ENCODE measurements at regions not wholly inside any gene's neighbourhood (a gene's known extent, or its start where the extent isn't known, plus 50 kb on each side); places are given as distances from the start of the nearest gene placed in this dataset.

DNA sequence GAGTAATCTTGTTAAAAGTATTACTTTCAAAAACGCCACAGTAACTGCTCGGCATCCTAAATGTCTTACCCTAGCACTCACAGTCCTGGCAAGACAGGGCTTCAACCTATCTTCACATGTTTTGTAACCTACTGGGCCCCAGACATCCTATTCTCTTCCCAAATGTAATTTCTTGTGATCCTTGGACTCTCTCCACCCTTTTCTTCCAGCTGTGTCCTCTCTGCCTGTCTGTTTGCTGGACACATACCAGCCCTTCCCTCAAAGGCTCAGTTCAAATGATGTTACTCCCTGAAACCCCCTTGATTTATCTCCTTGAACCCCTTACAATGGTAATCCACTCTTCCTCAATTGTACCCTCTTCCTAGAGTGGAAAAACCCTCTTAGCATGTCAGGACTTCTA lies 60.1 kb upstream of the CNEP1R1 start:
- DNase-seq (ENCODE audit: low read depth, low spot score): no peak
- Histone ChIP-seq H3K4me3 (ENCODE audit: insufficient read length, low read depth) (no peak overlapping the region), H3K9me3 (ENCODE audit: insufficient read depth, low read length) (no peaks in the 10 kb centered on the region), H3K9ac (ENCODE audit: insufficient read length, low read depth) (no peak overlapping the region), H3K27me3 (ENCODE audit: insufficient read depth, insufficient read length) (no peaks in the 10 kb centered on the region), H3K4me1 (ENCODE audit: insufficient read depth, insufficient read length) (peaks cover 3% of the 10 kb centered on the region), H3K36me3 (ENCODE audit: insufficient read depth, insufficient read length, low read length) (no peaks in the 10 kb centered on the region)
- no peak for TF ChIP-seq YY1 (IDR thresholded peaks at IDR 0.05; ENCODE audit: insufficient read depth, insufficient read length)
- no peak for TF ChIP-seq ZNF274 (IDR thresholded peaks at IDR 0.05; ENCODE audit: low read depth, low read length)
- no peak for TF ChIP-seq SUZ12 (IDR thresholded peaks at IDR 0.05; ENCODE audit: extremely low read depth, insufficient read depth, insufficient read length)

- DNase-seq (ENCODE audit: low read depth, low spot score): no peak
- H3K9ac ChIP-seq (ENCODE audit: insufficient read length, low read depth): no peak overlapping the region
- peaks cover 3% of the 10 kb centered on the region for H3K4me1 ChIP-seq (ENCODE audit: insufficient read depth, insufficient read length)
- no peaks in the 10 kb centered on the region for H3K27me3 ChIP-seq (ENCODE audit: insufficient read depth, insufficient read length)
- no peaks in the 10 kb centered on the region for H3K36me3 ChIP-seq (ENCODE audit: insufficient read depth, insufficient read length, low read length)
- TF ChIP-seq YY1 (IDR thresholded peaks at IDR 0.05; ENCODE audit: insufficient read depth, insufficient read length) (no peak), ZNF274 (IDR thresholded peaks at IDR 0.05; ENCODE audit: low read depth, low read length) (no peak), SUZ12 (IDR thresholded peaks at IDR 0.05; ENCODE audit: extremely low read depth, insufficient read depth, insufficient read length) (no peak)
- no peak overlapping the region for H3K4me3 ChIP-seq (ENCODE audit: insufficient read length, low read depth)
- H3K9me3 ChIP-seq (ENCODE audit: insufficient read depth, low read length): no peaks in the 10 kb centered on the region
Observed at GRCh38 chr16:49967012-49967559, 57.9 kb upstream of the CNEP1R1 start.

DNA sequence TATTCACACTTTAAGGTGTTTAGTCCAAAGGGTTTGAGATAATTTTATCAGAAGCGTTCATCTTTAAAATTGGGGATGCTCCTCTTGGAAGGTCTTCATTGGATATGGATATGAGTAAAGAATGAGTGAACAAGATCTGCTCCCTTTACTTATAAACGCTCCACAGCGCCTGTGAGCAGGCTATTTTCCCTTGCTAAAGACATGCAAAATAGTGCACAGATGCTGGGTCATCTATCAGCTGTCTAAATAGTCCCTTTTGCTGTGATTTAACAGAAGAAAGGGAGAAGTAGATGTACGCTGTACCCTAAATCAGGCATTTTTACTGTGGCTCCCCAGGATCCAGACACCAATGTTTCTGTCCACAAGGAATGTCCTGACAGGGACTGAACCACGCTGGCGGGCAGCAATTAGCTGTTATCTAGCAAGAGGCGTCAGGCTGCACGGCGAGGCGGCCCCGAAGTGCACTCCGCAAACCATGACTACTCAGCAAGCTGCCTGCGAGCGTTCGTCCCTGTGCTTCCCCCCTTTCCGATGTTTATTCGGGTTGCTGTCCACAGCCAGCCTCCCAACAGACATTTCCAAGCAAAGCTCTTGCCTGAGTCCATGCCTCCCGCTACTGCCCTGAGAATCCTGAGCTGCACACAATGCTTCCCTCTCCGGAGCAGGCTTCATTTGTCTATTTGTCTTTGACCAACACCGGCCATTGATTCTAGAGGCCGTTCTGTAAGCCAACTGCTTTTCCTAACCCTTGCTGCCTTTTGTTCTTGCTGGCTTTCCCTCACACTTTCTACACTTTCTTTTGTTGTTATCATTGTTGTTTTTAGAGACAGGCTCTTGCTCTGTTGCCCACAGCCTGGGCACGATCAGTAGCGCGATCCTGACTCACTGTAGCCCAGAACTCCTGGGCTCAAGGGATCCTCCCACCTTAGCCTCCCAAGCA lies 55.7 kb upstream of the CNEP1R1 start:
- peaks cover 9% of the 10 kb centered on the region for H3K4me1 ChIP-seq (ENCODE audit: insufficient read depth, insufficient read length)
- TF ChIP-seq ZNF274 (IDR thresholded peaks at IDR 0.05; ENCODE audit: low read depth, low read length) (no peak), SUZ12 (IDR thresholded peaks at IDR 0.05; ENCODE audit: extremely low read depth, insufficient read depth, insufficient read length) (no peak), YY1 (IDR thresholded peaks at IDR 0.05; ENCODE audit: insufficient read depth, insufficient read length) (no peak)
- no peaks in the 10 kb centered on the region for H3K27me3 ChIP-seq (ENCODE audit: insufficient read depth, insufficient read length)
- no peaks in the 10 kb centered on the region for H3K9me3 ChIP-seq (ENCODE audit: insufficient read depth, low read length)
- DNase-seq (ENCODE audit: low read depth, low spot score): no peak
- H3K4me3 ChIP-seq (ENCODE audit: insufficient read length, low read depth): no peak overlapping the region
- H3K9ac ChIP-seq (ENCODE audit: insufficient read length, low read depth): peak overlapping the region; percentile 51
- no peaks in the 10 kb centered on the region for H3K36me3 ChIP-seq (ENCODE audit: insufficient read depth, insufficient read length, low read length)

GRCh38 chr16:49970797-49971431 lies 54.1 kb upstream of the CNEP1R1 start:
- no peak for DNase-seq (ENCODE audit: low read depth, low spot score)
- H3K4me1 ChIP-seq (ENCODE audit: insufficient read depth, insufficient read length): peaks cover 9% of the 10 kb centered on the region
- no peak overlapping the region for H3K9ac ChIP-seq (ENCODE audit: insufficient read length, low read depth)
- no peaks in the 10 kb centered on the region for H3K36me3 ChIP-seq (ENCODE audit: insufficient read depth, insufficient read length, low read length)
- no peak overlapping the region for H3K4me3 ChIP-seq (ENCODE audit: insufficient read length, low read depth)
- TF ChIP-seq YY1 (IDR thresholded peaks at IDR 0.05; ENCODE audit: insufficient read depth, insufficient read length) (no peak), SUZ12 (IDR thresholded peaks at IDR 0.05; ENCODE audit: extremely low read depth, insufficient read depth, insufficient read length) (no peak), ZNF274 (IDR thresholded peaks at IDR 0.05; ENCODE audit: low read depth, low read length) (no peak)
- no peaks in the 10 kb centered on the region for H3K27me3 ChIP-seq (ENCODE audit: insufficient read depth, insufficient read length)
- H3K9me3 ChIP-seq (ENCODE audit: insufficient read depth, low read length): no peaks in the 10 kb centered on the region

DNA sequence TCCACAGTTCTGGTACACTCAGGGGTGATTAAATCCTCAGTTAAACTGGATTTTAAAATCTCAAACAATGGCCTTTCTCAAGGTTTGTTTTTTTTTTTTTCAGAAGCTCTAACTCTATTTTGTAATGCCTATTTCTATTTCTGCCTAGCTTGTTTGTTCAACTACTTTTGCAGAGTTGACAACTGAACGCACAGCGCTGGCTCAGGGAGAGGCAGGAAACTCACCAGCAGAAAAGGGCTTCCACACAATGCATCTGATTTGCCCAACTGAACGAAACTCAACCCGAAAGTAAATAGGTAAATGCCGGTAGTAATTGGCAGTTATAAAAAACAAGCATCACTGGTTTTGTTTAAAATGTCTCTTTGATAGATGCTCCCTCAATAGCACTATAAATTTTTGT lies 52.7 kb upstream of the CNEP1R1 start:
- H3K4me3 ChIP-seq (ENCODE audit: insufficient read length, low read depth): no peak overlapping the region
- peaks cover 9% of the 10 kb centered on the region for H3K4me1 ChIP-seq (ENCODE audit: insufficient read depth, insufficient read length)
- no peak overlapping the region for H3K9ac ChIP-seq (ENCODE audit: insufficient read length, low read depth)
- no peaks in the 10 kb centered on the region for H3K36me3 ChIP-seq (ENCODE audit: insufficient read depth, insufficient read length, low read length)
- no peaks in the 10 kb centered on the region for H3K9me3 ChIP-seq (ENCODE audit: insufficient read depth, low read length)
- TF ChIP-seq ZNF274 (IDR thresholded peaks at IDR 0.05; ENCODE audit: low read depth, low read length) (no peak), SUZ12 (IDR thresholded peaks at IDR 0.05; ENCODE audit: extremely low read depth, insufficient read depth, insufficient read length) (no peak), YY1 (IDR thresholded peaks at IDR 0.05; ENCODE audit: insufficient read depth, insufficient read length) (no peak)
- no peak for DNase-seq (ENCODE audit: low read depth, low spot score)
- H3K27me3 ChIP-seq (ENCODE audit: insufficient read depth, insufficient read length): no peaks in the 10 kb centered on the region

DNA sequence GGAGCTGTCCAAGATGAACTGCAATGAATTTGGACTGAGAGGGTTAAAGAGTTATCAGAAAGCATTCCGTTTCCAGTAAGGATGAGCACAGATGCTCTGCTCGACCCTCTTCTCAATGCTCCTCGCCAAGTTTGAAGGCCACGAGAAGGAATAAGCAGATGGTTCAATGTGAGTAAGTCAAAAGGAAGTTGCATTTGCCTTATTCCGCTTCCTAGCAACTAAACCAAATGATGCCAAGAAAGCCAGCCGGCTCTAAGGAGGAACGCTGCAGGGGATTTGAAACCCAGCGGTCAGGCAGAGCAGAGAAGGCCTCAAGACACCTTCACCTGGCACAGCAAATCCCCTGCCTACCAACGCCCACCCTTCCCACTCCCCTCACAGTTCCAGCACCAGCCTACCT lies 52.1 kb upstream of the CNEP1R1 start:
- Histone ChIP-seq H3K36me3 (ENCODE audit: insufficient read depth, insufficient read length, low read length) (no peaks in the 10 kb centered on the region), H3K4me1 (ENCODE audit: insufficient read depth, insufficient read length) (peaks cover 9% of the 10 kb centered on the region), H3K27me3 (ENCODE audit: insufficient read depth, insufficient read length) (no peaks in the 10 kb centered on the region), H3K9ac (ENCODE audit: insufficient read length, low read depth) (no peak overlapping the region), H3K4me3 (ENCODE audit: insufficient read length, low read depth) (no peak overlapping the region), H3K9me3 (ENCODE audit: insufficient read depth, low read length) (no peaks in the 10 kb centered on the region)
- no peak for TF ChIP-seq YY1 (IDR thresholded peaks at IDR 0.05; ENCODE audit: insufficient read depth, insufficient read length)
- no peak for TF ChIP-seq SUZ12 (IDR thresholded peaks at IDR 0.05; ENCODE audit: extremely low read depth, insufficient read depth, insufficient read length)
- TF ChIP-seq ZNF274 (IDR thresholded peaks at IDR 0.05; ENCODE audit: low read depth, low read length): no peak
- no peak for DNase-seq (ENCODE audit: low read depth, low spot score)

All from NT2/D1 (cell line).